ENCODE measurements at regions not wholly inside any gene's neighbourhood (a gene's known extent, or its start where the extent isn't known, plus 50 kb on each side); places are given as distances from the start of the nearest gene placed in this dataset.
"Not testable (repeated sequence)": the region's sequence is repeated elsewhere in the genome, so short reads cannot be mapped to it uniquely, and the experiment has no call there.

DNA sequence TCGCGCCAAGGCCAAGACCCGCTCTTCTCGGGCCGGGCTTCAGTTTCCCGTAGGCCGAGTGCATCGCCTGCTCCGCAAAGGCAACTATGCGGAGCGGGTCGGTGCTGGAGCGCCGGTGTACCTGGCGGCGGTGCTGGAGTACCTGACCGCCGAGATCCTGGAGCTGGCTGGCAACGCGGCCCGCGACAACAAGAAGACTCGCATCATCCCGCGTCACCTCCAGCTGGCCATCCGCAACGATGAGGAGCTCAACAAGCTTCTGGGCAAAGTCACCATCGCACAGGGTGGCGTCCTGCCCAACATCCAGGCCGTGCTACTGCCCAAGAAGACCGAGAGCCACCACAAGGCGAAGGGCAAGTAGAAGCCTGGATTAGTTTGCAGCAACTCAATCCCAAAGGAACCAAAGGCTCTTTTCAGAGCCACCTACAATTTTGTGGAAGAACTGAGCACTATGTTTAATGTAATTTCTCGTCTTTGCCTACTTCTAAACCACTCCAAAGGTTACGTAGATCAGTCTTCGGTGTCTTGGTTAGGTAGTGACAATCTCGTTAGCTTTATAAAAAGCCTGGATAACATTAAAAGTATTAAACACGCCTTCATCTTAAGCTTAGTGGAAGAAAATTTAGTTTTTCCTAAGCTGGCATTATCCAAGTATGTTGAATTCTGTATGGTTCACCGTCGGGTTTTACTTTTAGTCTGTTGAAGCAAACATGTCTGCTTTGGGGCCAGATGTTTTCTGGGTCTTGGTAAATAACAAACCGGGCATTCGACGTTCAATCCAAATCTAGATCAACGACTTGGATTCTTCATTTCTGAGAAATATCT lies 103.7 kb downstream of the OR2B2 start (continued):
- TF ChIP-seq POLR2G (IDR thresholded peaks at IDR 0.05; ENCODE audit: low read depth, low read length) (peak; percentile 82), GABPB1 (CRISPR knock-in tag; IDR thresholded peaks at IDR 0.05) (peak; percentile 62), JUNB (CRISPR knock-in tag; IDR thresholded peaks at IDR 0.05; ENCODE audit: borderline replicate concordance) (0 out of 2 replicates have a peak, but pooled peaks have one; percentile 14), MED1 (CRISPR knock-in tag; IDR thresholded peaks at IDR 0.05) (peak; percentile 31; the same call in 1 of the 2 replicates), SSRP1 (CRISPR knock-in tag; IDR thresholded peaks at IDR 0.05) (0 out of 2 replicates have a peak, but pooled peaks have one; percentile 63), YEATS4 (CRISPR knock-in tag; IDR thresholded peaks at IDR 0.05; ENCODE audit: borderline replicate concordance) (peak; percentile 36; the same call in 1 of the 2 replicates), CBX5 (CRISPR knock-in tag; IDR thresholded peaks at IDR 0.05; ENCODE audit: borderline replicate concordance) (peak; percentile 30; the same call in 1 of the 2 replicates), ASH2L (IDR thresholded peaks at IDR 0.05; ENCODE audit: insufficient read length, low read depth, low read length) (peak; percentile 75), NONO (CRISPR knock-in tag; conservative IDR thresholded peaks at IDR 0.05) (peak; percentile 33; the same call in 1 of the 2 replicates), ARID5B (CRISPR knock-in tag; IDR thresholded peaks at IDR 0.05) (peak; percentile 45; the same call in 1 of the 2 replicates), PITX1 (CRISPR knock-in tag; IDR thresholded peaks at IDR 0.05) (peak; percentile 63; the same call in 1 of the 2 replicates), CBFB (CRISPR knock-in tag; IDR thresholded peaks at IDR 0.05) (peak; percentile 33; the same call in 1 of the 2 replicates), UBTF (CRISPR knock-in tag; IDR thresholded peaks at IDR 0.05) (peak; percentile 90), PHF20 (CRISPR knock-in tag; IDR thresholded peaks at IDR 0.05) (peak; percentile 25; the same call in 1 of the 2 replicates), HDAC1 (CRISPR knock-in tag; IDR thresholded peaks at IDR 0.05) (peak; percentile 43; the same call in 1 of the 2 replicates), GZF1 (CRISPR knock-in tag; IDR thresholded peaks at IDR 0.05) (peak; percentile 85), ZBTB38 (CRISPR knock-in tag; IDR thresholded peaks at IDR 0.05) (0 out of 2 replicates have a peak, but pooled peaks have one; percentile 28)
- not testable (repeated sequence) for TF ChIP-seq NONO (IDR thresholded peaks at IDR 0.05)
- TF ChIP-seq, protein P1, sequence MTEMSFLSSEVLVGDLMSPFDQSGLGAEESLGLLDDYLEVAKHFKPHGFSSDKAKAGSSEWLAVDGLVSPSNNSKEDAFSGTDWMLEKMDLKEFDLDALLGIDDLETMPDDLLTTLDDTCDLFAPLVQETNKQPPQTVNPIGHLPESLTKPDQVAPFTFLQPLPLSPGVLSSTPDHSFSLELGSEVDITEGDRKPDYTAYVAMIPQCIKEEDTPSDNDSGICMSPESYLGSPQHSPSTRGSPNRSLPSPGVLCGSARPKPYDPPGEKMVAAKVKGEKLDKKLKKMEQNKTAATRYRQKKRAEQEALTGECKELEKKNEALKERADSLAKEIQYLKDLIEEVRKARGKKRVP (CRISPR knock-in tag; IDR thresholded peaks at IDR 0.05), result peak in 1 of 2 experiments; percentile 31; a peak in 1 of 4 replicates

Data from HepG2 (cell line).